Stimulated activated CD4-positive, alpha-beta T cell treated with anti-CD3 and anti-CD28 coated beads, TNF-alpha, amount 100 ng/mL, for 4 hours (primary cell): ENCODE measurements at regions not wholly inside any gene's neighbourhood (a gene's known extent, or its start where the extent isn't known, plus 50 kb on each side); places are given as distances from the start of the nearest gene placed in this dataset.

ENCODE experiments used
- DNase-seq, 3 experiments: peaks; one replicate each; pipeline ENCODE4 v3.0.0-alpha.2; 2020; ENCODE audit warnings: low read depth in 3 of 3

DNA sequence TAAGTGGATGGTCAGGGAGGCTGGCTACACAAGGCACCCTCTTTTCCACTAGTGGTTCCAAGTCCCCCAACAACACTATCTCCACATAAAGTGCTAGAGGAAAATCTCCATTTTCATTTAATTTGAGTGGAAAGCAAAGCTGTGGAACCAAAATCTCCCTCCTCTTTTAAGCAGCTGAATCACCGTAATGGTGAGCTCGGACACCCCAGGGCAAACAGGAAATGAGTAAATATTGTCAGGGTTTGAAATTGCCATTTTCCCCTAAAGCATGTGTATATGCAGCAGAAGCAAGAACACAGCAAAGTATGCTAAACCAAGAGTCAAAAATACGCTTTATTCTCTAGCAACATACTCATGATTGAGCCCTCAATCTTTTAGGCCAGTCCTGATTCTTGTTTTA is 143.7 kb downstream of the GPAM start:
- no peak for DNase-seq

DNA sequence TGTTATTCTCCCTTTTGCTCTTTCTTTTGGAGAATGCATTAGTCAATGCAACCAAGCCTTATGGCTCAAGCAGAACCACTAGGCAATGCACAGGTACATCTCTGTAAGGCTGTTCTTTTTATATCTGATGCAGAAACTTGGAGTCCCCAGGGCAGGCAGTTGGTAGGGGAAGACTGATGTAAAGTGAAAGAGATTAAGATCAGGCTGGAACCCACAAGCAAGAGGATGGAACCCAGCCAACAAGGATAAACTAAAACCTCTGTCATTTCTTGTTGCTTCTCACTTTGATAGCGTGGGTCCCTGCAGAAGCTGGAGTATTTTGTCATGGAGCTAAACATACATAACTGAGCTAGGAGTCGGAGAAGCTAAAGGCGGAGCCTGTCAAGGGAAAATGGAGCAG is 142.9 kb downstream of the GPAM start:
- no peak for DNase-seq

DNA sequence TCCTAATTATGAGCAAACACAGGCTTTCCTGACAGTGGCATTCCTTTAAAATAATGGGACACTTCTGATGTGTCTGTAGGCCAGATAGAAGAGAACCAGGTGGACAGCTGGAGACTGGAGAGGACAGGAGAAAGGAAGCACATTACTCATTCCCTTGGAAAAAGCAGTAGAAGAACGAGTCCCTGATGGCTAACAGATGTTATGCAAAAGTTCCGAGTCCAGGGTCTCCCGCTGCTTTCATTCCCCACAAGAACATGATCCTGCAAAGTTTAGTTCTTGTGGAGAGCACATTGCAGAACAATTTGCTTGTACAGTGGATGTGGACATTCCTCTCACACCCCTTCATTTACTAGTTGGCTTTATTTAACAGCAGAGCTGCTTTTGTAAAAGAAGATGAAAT is 137.6 kb downstream of the GPAM start:
- DNase-seq: no peak

DNA sequence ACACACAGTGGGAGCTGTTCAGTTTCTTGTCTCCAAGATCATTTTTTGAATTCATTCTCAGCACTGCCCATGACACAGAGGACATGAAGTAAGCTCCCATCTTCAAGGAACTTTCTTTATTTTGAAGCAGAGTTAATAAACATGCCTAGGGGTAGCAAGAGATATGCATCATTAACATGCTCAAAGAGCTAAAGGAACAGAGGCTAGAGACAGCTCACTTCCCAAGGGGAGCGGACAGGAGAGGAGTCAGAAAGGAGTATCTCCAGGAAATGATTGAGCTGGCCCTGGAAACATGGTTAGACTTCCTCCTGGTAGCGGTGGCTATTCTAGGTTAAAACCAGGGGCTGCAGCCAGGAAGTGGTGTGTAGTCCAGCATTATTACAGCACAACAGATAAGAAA is 135.9 kb downstream of the GPAM start:
- no peak for DNase-seq

DNA sequence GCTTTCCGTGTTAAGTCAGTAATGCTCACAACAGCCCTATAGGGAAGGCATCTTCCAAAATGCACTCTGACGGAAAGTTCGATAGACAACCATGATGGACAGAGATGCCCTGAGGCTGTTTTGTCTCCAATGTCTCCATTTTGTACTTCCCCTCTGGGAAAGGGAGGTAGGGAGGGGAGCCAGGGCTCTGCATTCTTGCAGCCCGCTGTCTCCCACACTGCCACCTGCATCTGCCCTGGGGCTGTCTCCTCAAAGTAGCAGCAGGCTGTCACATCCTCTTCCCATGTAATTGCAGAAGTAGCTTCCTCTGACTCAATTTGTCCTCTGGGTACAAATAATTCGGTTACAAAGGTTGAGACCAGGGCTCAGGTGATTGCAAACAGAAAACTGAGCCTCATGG is 131.4 kb downstream of the GPAM start:
- DNase-seq: no peak

DNA sequence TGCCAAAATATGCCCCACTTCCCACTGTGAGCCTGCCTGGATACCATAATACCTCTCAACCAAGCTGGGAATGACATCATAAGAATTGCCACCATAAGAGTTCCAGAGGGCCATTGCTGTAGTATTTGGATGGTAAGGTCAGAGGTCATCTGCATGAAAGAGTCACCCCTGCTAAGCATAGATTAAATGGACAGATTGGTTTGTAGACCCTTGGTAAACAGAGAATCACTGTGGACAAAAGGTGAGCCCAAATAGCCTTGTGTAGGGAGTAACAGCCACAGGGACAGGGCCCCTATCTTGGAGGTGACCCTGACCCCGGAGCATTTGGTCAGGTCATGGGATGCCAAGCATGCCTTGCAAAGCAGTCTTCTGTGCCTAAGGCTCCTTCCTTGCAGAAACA is 129.7 kb downstream of the GPAM start:
- no peak for DNase-seq

DNA sequence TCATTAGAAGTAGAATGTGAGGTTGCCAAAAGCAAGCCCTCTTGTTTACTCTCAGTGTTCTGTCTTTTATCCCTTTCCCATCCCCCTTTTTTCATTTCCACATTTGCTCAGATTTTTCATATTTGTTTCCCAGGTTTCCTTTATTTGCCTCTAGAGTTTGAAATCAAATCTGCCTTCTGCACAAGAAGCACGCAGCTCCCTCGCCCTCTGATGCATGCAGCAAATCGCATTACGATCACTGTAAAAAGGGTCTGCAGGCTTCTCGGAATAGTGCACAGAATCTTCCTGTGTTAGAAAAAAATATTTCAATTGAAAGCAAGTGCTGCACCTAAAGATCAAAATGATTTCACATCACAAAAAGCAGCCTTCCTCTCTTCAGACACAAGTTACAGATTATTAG is 129.0 kb downstream of the GPAM start:
- DNase-seq: no peak

DNA sequence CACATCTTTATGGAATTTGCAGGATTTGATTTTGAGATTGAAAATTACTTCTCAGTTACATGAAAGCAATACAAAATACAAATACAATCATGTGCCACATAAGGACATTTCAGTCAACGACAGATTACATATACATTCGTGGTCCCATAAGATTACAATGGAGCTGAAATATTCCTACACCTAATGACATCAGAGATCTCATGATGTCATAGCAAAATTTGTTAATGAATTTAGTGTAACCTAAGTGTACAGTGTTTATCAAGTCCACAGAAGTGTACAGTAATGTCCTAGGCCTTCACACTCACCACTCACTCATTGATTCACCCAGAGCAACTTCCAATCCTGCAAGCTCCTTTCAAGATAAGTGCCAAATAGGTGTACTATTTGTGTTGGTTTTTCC is 126.5 kb downstream of the GPAM start:
- DNase-seq: no peak

DNA sequence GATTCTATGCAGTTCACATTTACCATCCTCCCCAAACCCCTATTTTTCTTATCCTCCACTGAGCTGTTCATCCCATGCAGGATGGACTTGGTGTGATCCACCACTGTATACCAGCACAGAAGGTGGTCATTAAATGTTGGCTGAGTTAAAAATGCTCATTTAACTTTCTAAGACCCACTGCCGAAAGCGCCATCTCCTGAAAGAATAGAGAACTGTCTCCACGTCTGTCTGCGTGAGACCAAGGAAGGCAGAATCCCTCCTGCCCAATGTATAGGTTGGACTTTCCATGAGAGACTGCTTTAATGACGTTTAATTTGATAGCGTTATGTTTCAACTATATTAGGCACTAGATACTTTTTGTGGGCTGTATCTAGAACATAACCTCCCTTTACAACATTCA is 124.3 kb downstream of the GPAM start:
- no peak for DNase-seq

DNA sequence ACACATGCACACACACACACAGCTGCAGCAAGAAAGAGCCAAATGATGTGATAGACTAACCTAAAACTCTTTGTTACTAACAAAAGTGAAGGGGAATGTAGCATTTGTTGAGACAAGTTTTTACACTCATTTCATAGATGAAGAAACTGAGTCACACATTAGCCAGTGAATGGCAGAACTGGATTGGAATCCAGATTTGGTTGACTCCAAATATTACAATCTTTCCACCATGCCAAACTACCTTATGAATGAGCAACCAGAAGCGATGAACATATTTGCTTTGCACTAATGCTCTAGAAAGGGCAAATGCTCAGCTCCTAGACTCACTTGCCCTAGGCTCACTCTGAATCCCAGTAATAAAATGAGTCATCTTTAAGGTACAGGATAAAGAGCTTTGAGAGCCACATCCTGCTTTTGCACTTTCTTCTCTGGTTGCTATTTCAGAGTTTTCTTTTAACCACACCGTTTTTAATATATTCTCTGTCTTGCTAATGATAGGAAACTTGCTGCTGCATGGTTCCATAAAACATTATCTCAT is 111.9 kb downstream of the GPAM start:
- no peak for DNase-seq

DNA sequence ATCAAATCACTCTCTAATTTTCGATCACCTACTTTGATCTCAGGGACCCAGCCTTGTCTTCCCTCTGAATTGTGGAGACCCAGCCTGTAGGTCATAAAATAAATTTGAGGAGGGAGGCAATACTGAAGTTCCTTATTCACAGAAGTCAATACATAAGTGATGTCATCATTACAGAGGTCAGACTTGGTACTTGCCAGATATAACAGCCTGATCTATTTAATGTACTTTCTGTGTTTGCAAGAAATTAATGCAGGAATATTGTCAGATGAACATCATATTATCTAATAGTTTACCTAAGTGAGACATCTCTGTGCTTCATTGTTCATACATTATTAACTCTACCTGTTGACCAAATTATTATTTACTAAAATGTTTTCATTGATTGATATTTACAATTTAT is 105.6 kb downstream of the GPAM start:
- DNase-seq: no peak

DNA sequence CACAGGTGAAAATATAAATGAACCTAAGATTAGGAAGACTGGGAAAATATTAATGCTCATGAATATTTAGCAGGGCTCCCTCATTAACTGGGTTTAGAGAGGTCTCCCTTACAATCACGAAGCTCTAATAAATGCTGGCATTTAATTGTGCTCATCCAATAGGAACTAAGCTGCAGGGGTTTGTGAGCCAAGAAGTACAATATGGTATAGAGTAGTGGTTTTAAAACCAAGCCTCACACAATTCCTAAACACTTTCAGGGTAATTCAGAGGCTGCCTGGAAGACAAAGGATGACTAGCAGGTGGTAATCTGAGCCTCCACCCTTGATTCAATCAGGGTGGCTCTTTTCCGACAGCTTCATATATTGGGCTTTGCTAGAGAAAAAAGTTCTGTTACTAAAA is 103.3 kb downstream of the GPAM start:
- no peak for DNase-seq

DNA sequence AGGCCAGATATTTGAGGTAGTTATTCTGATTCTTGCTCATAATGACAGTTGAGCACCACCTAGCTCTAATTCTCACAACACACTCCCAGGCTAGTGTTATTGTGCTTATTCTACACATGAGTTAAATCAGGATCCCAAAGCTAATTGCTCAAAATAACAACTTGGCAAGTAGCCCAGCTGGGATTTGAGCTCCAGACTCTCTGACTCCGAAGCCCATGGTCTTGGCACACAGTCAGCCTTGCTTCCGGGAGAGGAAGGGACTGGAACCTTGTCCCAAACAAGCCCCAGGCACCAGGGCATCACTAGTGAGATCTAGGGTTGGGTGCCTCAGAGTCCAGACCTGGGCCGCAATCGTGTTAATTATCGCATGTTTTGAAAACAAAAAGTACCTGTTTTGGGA is 101.4 kb downstream of the GPAM start:
- DNase-seq: no peak

DNA sequence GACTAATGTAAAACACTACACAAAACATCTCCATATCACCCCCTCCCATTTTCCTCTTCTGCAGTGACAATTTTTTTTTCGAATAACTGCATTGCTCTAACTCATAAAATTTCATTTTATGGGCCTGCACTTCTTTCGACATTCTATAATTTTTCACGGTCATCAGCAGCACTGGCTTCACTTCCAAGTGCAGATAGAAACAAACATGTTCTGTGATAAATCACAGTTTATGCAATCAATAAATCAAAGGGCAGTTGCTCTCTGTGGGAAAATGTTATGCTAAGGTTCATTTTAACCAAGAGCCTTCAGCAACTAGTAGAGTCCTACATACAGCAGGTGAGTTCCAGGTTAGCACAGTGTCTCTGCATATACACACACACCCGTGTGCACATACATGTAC is 100.1 kb downstream of the GPAM start:
- no peak for DNase-seq

DNA sequence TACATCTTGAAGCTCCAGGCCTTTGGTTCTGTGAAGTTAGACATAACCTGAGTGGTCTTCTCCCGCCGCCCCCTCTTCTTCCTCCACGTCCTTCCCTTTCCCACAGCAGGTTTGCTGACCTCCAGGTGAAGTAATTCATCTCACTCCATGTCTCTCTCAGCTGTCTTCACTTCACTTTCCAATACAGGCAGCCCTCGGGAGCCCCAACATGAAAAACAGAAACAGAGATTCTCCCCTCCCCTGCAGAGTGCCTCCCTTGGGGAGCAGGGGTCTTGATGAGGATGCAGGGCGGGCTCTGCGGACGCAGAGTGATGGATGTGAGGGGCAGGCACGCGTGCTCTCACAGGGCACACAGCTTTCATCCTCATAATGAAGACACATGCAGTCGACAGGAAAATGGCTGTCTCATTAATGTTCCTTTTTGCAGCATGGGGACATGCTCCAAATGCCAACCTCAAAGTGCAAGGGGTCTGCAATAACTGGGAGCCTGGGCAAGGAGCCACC is 95.6 kb downstream of the GPAM start:
- no peak for DNase-seq

DNA sequence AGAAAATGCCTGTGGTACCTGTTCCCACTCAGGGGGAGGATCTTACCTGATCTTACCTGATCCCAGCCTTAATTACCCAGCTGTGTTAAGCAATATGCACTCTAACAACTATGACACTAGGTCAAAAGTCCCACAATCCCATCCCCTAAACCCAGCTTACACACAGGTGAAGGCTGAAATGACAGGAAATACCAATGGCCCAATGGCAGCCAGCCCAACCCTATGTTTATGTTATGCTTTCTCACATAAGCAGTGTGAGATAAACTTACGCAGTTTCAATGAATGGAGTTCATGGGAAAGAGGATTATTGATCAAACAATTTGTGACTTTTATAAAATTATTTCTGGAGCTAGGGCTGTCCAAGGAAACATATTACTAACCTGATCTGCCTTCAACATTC is 91.9 kb downstream of the GPAM start:
- DNase-seq: no peak

DNA sequence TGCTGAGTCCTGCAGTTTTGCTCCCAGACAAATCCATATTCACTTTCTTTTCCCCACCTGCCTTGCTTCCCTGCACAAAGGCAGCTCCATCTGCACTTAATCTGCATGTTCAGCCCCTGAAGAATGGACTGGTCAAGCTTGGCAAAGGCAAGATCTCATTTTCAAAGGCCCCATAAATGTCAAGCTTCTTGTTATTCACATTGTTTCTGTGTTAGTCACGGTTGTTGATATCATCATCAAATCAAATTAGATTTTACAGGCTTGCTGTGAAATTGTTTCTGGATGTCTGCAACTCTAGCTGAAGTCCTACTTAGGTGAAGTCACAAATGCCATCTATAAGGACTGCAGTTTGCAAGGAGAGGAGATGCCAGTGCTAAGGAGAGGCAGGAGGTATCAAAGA is 91.0 kb downstream of the GPAM start:
- DNase-seq: no peak

DNA sequence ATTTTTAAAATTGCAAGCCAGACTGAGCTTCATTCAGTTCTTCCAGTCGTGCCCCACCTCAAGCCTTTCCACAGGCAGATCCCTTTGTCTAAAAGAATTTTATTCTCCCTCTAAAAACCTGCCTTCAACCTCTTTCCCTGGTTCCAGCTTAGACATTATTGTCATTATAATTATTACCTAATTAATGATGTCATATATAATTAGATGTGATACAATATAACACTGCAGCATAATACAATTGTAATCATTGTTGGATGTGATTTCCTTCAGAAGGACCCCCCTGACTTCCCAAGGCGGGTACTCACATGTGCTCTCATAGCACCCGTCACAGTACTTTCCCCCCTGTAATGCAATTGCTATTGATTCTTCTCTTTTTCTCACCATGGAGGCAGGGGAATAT is 88.6 kb downstream of the GPAM start:
- no peak for DNase-seq

DNA sequence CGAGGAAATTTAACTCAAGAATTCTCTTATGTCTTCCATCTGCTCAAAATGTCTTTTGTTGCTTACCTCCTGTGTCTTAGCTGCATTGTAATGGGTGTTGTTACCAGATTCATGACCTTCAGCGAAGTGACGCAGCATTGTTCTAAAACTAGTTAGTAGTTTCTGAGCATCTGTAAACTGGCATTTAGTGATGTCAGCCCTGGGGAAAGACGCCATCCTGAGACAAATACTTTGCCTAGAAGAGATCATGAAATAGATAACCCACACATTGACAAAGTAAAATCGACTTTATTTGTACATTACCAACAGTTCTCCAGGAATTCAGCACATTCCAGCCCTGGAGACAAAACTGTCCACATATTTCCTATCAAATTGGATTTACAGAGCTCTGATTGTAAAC is 87.8 kb downstream of the GPAM start:
- DNase-seq: no peak

DNA sequence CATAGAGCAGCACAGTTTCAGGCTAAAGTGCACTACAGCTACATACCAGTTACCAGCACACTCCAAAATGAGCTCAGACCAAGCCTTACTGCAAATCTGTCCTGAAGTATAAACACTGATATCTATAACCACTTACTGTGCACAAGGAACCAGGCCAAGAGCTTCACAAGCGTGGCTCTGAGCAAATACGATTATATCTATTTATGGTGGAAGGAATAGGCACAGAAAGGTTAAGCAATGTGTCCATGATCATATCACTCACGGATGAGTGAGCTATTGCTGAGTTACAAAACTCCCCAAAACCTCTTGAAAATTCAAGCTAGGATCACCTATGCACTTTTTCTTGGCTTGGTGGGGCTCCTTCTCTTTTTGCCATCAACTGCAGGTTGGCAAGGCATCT is 84.9 kb downstream of the GPAM start:
- DNase-seq: no peak
